ENCODE measurements at regions not wholly inside any gene's neighbourhood (a gene's known extent, or its start where the extent isn't known, plus 50 kb on each side); places are given as distances from the start of the nearest gene placed in this dataset.

DNA sequence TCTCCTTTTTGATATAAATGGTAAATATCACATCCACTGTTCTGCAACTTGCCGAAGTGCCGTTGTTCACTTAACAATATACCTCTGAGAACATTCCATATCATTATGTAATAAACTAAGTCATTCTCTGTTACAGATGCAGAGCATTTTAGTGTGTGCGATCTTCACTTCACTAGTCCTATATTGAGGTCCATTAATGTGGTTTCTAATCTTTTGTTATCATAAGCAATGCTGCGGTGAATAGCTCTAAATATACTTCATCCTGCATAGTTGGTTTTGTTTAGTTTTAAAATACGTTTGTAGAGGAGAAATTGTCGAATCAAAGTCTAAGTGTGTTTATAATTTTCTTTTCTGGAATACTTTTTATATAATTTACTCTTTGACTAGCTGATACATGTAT, 280.3 kb upstream of the TRIB2 start:
- no peak for DNase-seq (ENCODE audit: low spot score in 2 of 2)
- WGBS, 2 donors: 86 to 91% methylated on average over 6 of the region's 6 CpGs
- no peak for TF ChIP-seq POLR2A (IDR thresholded peaks at IDR 0.05)
- TF ChIP-seq, protein P1, sequence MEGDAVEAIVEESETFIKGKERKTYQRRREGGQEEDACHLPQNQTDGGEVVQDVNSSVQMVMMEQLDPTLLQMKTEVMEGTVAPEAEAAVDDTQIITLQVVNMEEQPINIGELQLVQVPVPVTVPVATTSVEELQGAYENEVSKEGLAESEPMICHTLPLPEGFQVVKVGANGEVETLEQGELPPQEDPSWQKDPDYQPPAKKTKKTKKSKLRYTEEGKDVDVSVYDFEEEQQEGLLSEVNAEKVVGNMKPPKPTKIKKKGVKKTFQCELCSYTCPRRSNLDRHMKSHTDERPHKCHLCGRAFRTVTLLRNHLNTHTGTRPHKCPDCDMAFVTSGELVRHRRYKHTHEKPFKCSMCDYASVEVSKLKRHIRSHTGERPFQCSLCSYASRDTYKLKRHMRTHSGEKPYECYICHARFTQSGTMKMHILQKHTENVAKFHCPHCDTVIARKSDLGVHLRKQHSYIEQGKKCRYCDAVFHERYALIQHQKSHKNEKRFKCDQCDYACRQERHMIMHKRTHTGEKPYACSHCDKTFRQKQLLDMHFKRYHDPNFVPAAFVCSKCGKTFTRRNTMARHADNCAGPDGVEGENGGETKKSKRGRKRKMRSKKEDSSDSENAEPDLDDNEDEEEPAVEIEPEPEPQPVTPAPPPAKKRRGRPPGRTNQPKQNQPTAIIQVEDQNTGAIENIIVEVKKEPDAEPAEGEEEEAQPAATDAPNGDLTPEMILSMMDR (IDR thresholded peaks at IDR 0.05): no peak
- H3K4me3 ChIP-seq (ENCODE audit: low read depth, poor library complexity, severe bottlenecking): no peak overlapping the region
- intact Hi-C loops (cut with DNase I; ENCODE audit: low total_unique reads): no loop called here

DNA sequence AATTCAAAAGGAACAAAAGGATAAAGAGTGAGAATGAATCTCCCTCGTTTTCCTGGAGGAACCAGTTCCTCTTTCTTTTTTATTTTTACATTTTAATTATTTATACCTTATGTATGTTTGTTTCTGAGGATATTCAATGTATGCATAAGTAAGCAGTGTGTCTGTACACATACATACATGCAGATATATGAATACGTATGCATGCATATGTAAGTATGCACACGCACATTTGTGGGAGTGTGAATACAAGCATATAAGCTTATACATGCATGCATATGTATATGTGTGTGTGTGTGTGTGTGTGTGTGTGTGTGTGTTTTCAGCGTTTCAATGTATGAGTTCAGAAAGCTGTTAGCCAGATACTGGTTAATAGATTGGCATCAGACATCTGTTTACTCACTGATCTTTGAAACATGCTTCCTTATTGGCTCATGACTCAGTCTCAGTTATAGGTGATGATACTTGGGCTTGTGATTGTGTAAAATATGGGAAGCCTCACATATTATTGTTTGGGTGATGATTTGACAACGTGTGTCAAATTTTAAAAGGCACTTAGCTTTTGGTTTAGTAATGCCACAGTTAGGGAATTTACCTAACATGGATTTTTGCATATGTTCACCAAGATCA, 279.7 kb upstream of the TRIB2 start:
- WGBS, 2 donors: 63 to 69% methylated on average over 5 of the region's 5 CpGs
- no peak overlapping the region for H3K4me3 ChIP-seq (ENCODE audit: low read depth, poor library complexity, severe bottlenecking)
- TF ChIP-seq, protein P1 (IDR thresholded peaks at IDR 0.05): no peak
- no peak for TF ChIP-seq POLR2A (IDR thresholded peaks at IDR 0.05)
- intact Hi-C loops (cut with DNase I; ENCODE audit: low total_unique reads): no loop called here
- DNase-seq (ENCODE audit: low spot score in 2 of 2): no peak

DNA sequence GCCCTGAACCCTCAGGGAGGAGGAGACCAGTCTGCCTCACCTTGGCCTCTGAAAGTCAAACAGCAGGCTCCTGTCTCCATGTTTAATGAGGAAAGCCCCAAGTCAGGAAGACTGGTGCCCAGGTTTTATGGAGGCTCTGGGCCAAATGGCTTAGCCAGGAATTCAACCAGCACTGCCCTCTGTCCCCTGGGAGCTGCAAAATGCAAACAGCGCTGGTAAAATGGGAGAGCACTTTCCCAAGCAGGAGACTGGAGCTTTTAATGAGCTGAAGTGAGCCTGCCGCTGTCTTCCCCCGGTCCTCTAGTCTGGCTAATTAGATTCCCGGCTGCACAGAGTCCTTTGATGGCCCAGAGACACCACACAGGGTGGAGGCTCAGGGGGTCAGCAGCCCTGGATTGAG, 276.0 kb upstream of the TRIB2 start:
- DNase-seq (ENCODE audit: low spot score in 2 of 2): no peak
- TF ChIP-seq POLR2A (IDR thresholded peaks at IDR 0.05): no peak
- TF ChIP-seq, protein P1 (IDR thresholded peaks at IDR 0.05): no peak
- 60 to 71% methylated on average over 3 to 4 of the region's 4 CpGs for WGBS, 2 donors
- intact Hi-C loops (cut with DNase I; ENCODE audit: low total_unique reads): no loop called here
- no peak overlapping the region for H3K4me3 ChIP-seq (ENCODE audit: low read depth, poor library complexity, severe bottlenecking)

DNA sequence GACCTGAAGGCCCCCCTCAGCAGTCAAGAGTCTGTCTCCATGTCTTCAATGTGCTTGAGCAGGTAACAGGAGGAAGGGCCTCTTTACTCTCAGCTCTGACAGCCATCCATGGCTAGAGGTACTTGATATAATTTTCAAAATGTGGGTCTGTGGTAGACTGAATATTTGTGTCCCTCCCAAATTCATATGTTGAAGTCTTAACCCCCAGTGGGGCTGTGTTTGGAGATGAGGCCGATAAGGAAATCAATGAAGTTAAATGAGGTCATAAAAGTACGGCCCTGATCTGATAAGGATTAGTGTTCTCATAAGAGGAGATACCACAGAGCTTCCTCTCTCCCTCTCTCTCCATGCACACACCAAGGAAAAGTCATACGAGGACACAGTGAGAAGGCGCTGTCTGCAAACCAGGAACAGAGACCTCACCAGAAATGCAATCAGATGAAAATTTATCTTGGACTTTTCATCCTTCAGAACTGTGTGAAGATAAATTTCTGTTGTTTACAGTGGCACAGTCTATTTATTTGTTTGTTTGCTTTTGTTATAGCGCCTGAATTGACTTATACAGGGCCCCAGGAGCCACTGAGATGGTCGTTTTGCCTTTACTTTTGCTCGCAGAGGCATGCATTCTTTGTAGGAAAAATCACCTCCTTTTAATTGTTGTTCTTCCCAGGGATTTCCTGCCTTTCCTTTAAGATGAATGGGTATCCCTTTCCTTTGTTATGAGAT, 274.8 kb upstream of the TRIB2 start:
- TF ChIP-seq, protein P1 (IDR thresholded peaks at IDR 0.05): no peak
- no peak for TF ChIP-seq POLR2A (IDR thresholded peaks at IDR 0.05)
- WGBS, 2 donors: 75 to 78% methylated on average over 7 of the region's 7 CpGs
- no peak overlapping the region for H3K4me3 ChIP-seq (ENCODE audit: low read depth, poor library complexity, severe bottlenecking)
- intact Hi-C loops (cut with DNase I; ENCODE audit: low total_unique reads): no loop called here
- DNase-seq (ENCODE audit: low spot score in 2 of 2): no peak

DNA sequence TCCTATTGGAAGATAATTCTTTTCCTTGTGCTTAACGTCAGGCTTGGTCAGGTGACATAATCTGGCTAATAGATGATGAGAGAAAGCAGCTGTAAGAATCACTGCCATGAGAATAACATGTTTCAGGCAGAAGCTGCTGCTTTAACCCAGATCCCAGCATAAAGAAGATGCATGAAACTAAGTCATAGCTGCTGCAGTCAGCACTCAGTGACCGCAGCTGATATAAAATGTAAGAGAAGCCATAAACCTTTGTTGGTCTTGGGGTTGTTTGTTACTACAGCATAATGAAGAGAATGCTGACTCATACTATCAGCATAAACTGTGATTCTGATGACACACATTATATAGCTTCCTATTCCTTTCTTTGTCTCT, 274.3 kb upstream of the TRIB2 start:
- TF ChIP-seq, protein P1 (IDR thresholded peaks at IDR 0.05): no peak
- TF ChIP-seq POLR2A (IDR thresholded peaks at IDR 0.05): no peak
- WGBS, 2 donors: 71 to 73% methylated on average over 2 of the region's 2 CpGs
- no peak overlapping the region for H3K4me3 ChIP-seq (ENCODE audit: low read depth, poor library complexity, severe bottlenecking)

More for the DNA sequence above, 274.3 kb upstream of the TRIB2 start:
- no peak for DNase-seq (ENCODE audit: low spot score in 2 of 2)
- intact Hi-C loops (cut with DNase I; ENCODE audit: low total_unique reads): no loop called here
